ENCODE measurements at regions not wholly inside any gene's neighbourhood (a gene's known extent, or its start where the extent isn't known, plus 50 kb on each side); places are given as distances from the start of the nearest gene placed in this dataset. TPM values are rescaled to one million over a fixed set of nuclear protein-coding genes. Genes with fewer than 3 reads are reported as not detected.

DNA sequence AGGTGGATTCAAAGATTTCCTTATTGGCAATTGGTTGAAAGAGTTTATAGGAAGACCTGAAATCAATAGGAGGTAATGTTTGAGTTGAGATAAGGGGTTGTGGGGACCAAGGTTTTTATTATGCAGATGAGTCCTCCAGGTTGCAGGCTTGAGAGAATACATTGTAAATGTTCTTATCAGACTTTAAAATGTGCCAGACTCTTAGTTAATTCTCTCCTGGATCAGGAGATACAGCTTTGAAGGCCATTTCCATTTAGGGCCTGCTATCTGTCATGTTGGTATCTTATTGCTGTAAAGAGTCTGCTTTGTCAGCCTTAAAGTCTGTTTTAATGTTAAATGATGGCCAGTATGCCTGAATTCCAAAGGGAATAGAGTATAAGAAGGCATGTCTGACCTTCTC, 61.8 kb upstream of the CALCR start:
- TF ChIP-seq, protein P1, sequence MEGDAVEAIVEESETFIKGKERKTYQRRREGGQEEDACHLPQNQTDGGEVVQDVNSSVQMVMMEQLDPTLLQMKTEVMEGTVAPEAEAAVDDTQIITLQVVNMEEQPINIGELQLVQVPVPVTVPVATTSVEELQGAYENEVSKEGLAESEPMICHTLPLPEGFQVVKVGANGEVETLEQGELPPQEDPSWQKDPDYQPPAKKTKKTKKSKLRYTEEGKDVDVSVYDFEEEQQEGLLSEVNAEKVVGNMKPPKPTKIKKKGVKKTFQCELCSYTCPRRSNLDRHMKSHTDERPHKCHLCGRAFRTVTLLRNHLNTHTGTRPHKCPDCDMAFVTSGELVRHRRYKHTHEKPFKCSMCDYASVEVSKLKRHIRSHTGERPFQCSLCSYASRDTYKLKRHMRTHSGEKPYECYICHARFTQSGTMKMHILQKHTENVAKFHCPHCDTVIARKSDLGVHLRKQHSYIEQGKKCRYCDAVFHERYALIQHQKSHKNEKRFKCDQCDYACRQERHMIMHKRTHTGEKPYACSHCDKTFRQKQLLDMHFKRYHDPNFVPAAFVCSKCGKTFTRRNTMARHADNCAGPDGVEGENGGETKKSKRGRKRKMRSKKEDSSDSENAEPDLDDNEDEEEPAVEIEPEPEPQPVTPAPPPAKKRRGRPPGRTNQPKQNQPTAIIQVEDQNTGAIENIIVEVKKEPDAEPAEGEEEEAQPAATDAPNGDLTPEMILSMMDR (IDR thresholded peaks at IDR 0.05): no peak
- DNase-seq: no peak
- ATAC-seq: no peak
- H3K4me3 ChIP-seq: no peak overlapping the region
- no peaks in the 10 kb centered on the region for H3K4me1 ChIP-seq (ENCODE audit: low read depth)
- H3K36me3 ChIP-seq (ENCODE audit: low read depth): no peaks in the 10 kb centered on the region
- H3K9me3 ChIP-seq: no peaks in the 10 kb centered on the region
- intact Hi-C loops (cut with DNase I, micrococcal nuclease): no loop called here

DNA sequence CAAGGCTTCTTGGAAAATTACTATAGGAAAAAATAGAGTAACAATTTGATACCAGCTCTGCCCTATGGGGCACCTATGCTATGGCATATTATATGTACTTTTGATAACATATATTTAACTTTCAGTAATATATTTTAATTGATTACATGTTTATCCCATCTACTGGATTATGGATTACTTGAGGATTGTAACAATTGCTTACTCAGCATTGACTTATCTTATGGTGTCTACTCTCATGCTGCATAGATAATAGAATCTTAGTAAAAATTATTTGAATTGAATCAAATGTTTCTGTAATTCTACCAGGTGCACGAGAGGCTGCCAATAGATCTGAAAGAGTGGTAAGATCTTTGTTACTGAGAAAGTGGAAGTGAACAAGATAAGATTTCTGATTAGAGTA, 57.8 kb upstream of the CALCR start:
- DNase-seq: no peak
- Histone ChIP-seq H3K9me3 (no peaks in the 10 kb centered on the region), H3K4me1 (ENCODE audit: low read depth) (no peaks in the 10 kb centered on the region), H3K4me3 (no peak overlapping the region), H3K36me3 (ENCODE audit: low read depth) (no peaks in the 10 kb centered on the region)
- TF ChIP-seq, protein P1 (IDR thresholded peaks at IDR 0.05): no peak
- no peak for ATAC-seq
- intact Hi-C loops (cut with DNase I, micrococcal nuclease): no loop called here

DNA sequence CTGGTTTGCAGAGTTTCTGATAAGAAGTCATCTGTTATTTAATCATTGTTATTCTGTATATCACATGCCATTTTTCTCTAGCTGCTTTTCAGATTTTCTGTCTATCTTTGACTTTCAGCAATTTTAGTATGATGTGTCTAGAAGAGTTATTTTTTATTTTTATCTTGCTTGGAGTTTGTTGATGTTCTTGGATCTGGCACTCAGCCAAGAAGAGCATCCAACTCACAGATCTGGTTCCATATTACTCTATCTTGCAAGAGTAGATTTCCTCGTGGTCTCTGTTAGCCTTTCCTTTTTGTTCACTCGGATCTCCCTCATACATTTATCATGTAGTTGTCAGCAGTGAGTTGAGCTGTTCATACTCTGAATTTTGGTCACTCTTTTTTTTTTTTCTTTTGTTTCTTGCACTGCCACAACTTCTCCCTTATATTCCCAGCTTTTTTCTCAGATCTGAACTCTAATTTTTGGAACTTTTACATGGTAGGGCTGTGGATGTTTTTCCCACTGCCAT, 54.8 kb upstream of the CALCR start:
- Histone ChIP-seq H3K4me1 (ENCODE audit: low read depth) (no peaks in the 10 kb centered on the region), H3K4me3 (no peak overlapping the region), H3K36me3 (ENCODE audit: low read depth) (no peaks in the 10 kb centered on the region), H3K9me3 (no peaks in the 10 kb centered on the region)
- DNase-seq (no peak), ATAC-seq (no peak)
- TF ChIP-seq, protein P1 (IDR thresholded peaks at IDR 0.05): no peak
- intact Hi-C loops (cut with DNase I, micrococcal nuclease): no loop called here

DNA sequence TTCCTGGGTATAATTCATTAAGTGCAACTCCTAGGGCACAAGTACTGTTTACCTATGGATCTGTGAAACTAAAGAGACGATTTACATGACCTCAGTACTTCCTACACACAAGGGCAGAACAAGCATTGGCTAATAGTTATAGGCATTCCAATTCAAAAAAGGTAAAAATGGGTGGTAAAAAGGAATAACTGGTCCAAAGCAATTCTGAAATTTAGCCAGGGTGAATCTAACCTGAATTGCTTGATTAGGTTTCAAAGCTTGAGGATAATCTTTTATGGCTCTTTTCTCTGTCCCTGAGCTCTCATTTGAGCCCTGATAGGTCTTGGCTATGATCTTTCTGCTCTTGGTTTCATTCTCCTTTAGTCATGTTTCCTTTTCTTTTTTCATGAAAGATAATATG, 52.3 kb upstream of the CALCR start:
- intact Hi-C loops (cut with DNase I, micrococcal nuclease): no loop called here
- no peak overlapping the region for H3K4me3 ChIP-seq
- no peak for ATAC-seq
- no peaks in the 10 kb centered on the region for H3K36me3 ChIP-seq (ENCODE audit: low read depth)
- no peaks in the 10 kb centered on the region for H3K4me1 ChIP-seq (ENCODE audit: low read depth)
- TF ChIP-seq, protein P1 (IDR thresholded peaks at IDR 0.05): no peak
- no peak for DNase-seq
- no peaks in the 10 kb centered on the region for H3K9me3 ChIP-seq

Small RNA genes in the stretch of these regions (microRNA-seq; reads per million reads assigned to microRNA genes)
- gene MIR4652: not detected
